SK-N-SH (cell line): ENCODE measurements at regions not wholly inside any gene's neighbourhood (a gene's known extent, or its start where the extent isn't known, plus 50 kb on each side); places are given as distances from the start of the nearest gene placed in this dataset.

ENCODE experiments used
- CTCF ChIA-PET: fragments of 300-600, 350-600 bp; formaldehyde crosslinking; extraction: SDS; loops from one replicate; lab custom pipeline; 2021; lab: Yijun Ruan, JAX
- POLR2A ChIA-PET: fragments of 350-600 bp; sonication (Branson Sonifier 250); formaldehyde crosslinking; extraction: SDS; loops from one replicate; lab custom pipeline; 2020; ENCODE audit warnings: antibody characterized with exemption, inconsistent platforms; lab: Yijun Ruan, JAX
- DNase-seq: peaks from one replicate; pipeline ENCODE4 v3.0.0; 2012
- H2AFZ ChIP-seq: fragments of 200-600 bp; sonication (generic); 2 replicates; pipeline ENCODE4 v1.8.1; 2016; ENCODE audit warnings: antibody characterized with exemption, mild to moderate bottlenecking, low read depth
- H3F3A ChIP-seq: fragments of 200-600 bp; sonication (generic); replicated peaks from 2 replicates; pipeline ENCODE3; 2016; ENCODE audit warnings: antibody characterized with exemption, mild to moderate bottlenecking; ENCODE audit not compliant: insufficient read depth
- H3K27ac ChIP-seq, 2 experiments: fragments of 200-500 bp in 1 of 2; fragments of 200-600 bp in 1 of 2; sonication (Bioruptor generic) in 1 of 2; sonication (generic), shearing (Covaris generic) in 1 of 2; 2 replicates each; pipeline versions ENCODE4 v1.5.1 to v1.6.1; 2014 to 2016; ENCODE audit warnings: low read depth in 2 of 2, inconsistent platforms in 1 of 2, low read length in 1 of 2, mild to moderate bottlenecking in 1 of 2, mixed read lengths in 1 of 2
- H3K27me3 ChIP-seq: fragments of 200-600 bp; sonication (generic), shearing (Covaris generic); 2 replicates; pipeline ENCODE4 v1.6.1; 2016; ENCODE audit warnings: mixed run types; ENCODE audit not compliant: insufficient read depth
- H3K36me3 ChIP-seq, 2 experiments: fragments of 200-500 bp in 1 of 2; fragments of 200-600 bp in 1 of 2; sonication (Bioruptor generic) in 1 of 2; sonication (generic) in 1 of 2; replicated peaks in 1 of 2; 2 replicates each; pipeline versions ENCODE3 to v1.5.1; 2014 to 2016; ENCODE audit warnings: low read length in 1 of 2, mild to moderate bottlenecking in 1 of 2; ENCODE audit not compliant: insufficient read depth in 2 of 2, control insufficient read depth in 1 of 2
- H3K4me1 ChIP-seq, 2 experiments: fragments of 200-500 bp in 1 of 2; fragments of 200-600 bp in 1 of 2; sonication (Bioruptor generic) in 1 of 2; sonication (generic), shearing (Covaris generic) in 1 of 2; 2 replicates each; pipeline versions ENCODE4 v1.5.1 to v1.6.1; 2014 to 2016; ENCODE audit warnings: low read depth in 1 of 2, low read length in 1 of 2, mixed run types in 1 of 2; ENCODE audit not compliant: insufficient read depth in 2 of 2, control insufficient read depth in 1 of 2
- H3K4me2 ChIP-seq: fragments of 200-600 bp; sonication (generic), shearing (Covaris generic); 2 replicates; pipeline ENCODE4 v1.6.1; 2017; ENCODE audit warnings: mixed run types
- H3K4me3 ChIP-seq, 2 experiments: fragments of 200-500 bp in 1 of 2; fragments of 200-600 bp in 1 of 2; sonication (Bioruptor generic) in 1 of 2; sonication (generic), shearing (Covaris generic) in 1 of 2; 2 replicates each; pipeline versions ENCODE4 v1.5.1 to v1.8.1; 2014 to 2016; ENCODE audit warnings: low read depth in 2 of 2, inconsistent platforms in 1 of 2, low read length in 1 of 2, mild to moderate bottlenecking in 1 of 2, mixed read lengths in 1 of 2, moderate library complexity in 1 of 2
- H3K79me2 ChIP-seq: fragments of 200-600 bp; sonication (generic); 2 replicates; pipeline ENCODE4 v1.8.1; 2017; ENCODE audit warnings: mild to moderate bottlenecking; ENCODE audit not compliant: insufficient read depth
- H3K9ac ChIP-seq: fragments of 200-600 bp; sonication (generic); 2 replicates; pipeline ENCODE4 v1.6.1; 2017; ENCODE audit warnings: mixed run types
- H3K9me2 ChIP-seq: fragments of 200-600 bp; sonication (generic); 2 replicates; pipeline ENCODE4 v1.6.1; 2017; ENCODE audit warnings: mixed run types
- H3K9me3 ChIP-seq: fragments of 200-600 bp; sonication (generic); 2 replicates; pipeline ENCODE4 v1.6.1; 2017; ENCODE audit warnings: mixed run types, mild to moderate bottlenecking, moderate library complexity
- H4K20me1 ChIP-seq: fragments of 200-600 bp; sonication (generic); 2 replicates; pipeline ENCODE4 v1.6.1; 2017; ENCODE audit warnings: mild to moderate bottlenecking, mixed run types; ENCODE audit not compliant: insufficient read depth
- ELF1 ChIP-seq: IDR thresholded peaks from 2 replicates; pipeline ENCODE4 v1.4.0; 2012
- FOSL2 ChIP-seq: IDR thresholded peaks from 2 replicates; pipeline ENCODE4 v1.4.0; 2012; ENCODE audit warnings: low read depth, mild to moderate bottlenecking, moderate library complexity, borderline replicate concordance
- FOXJ3 ChIP-seq: sonication (generic); formaldehyde crosslinking; IDR thresholded peaks from 2 replicates; pipeline ENCODE4 v1.5.1; 2020; ENCODE audit warnings: mild to moderate bottlenecking, missing genetic modification reagents
- IRF3 ChIP-seq: fragments of 150-350 bp; IDR thresholded peaks from 2 replicates; pipeline ENCODE4 v1.6.1; 2016; ENCODE audit warnings: mild to moderate bottlenecking, low read depth, low read length
- MAX ChIP-seq: IDR thresholded peaks from 2 replicates; pipeline ENCODE4 v1.4.0; 2012; ENCODE audit warnings: low read depth
- MEF2A ChIP-seq: IDR thresholded peaks from 2 replicates; pipeline ENCODE4 v1.4.0; 2012; ENCODE audit warnings: low read depth, borderline replicate concordance
- MXI1 ChIP-seq: IDR thresholded peaks from 2 replicates; pipeline ENCODE4 v1.6.1; 2012; ENCODE audit warnings: mild to moderate bottlenecking, low read depth, low read length, improper control_type of control experiment
- NFIC ChIP-seq: IDR thresholded peaks from 2 replicates; pipeline ENCODE4 v1.4.0; 2012; ENCODE audit warnings: borderline replicate concordance
- POLR2AphosphoS5 ChIP-seq: IDR thresholded peaks from 2 replicates; pipeline ENCODE4 v1.6.1; 2012; ENCODE audit warnings: low read depth, low read length
- RAD21 ChIP-seq: IDR thresholded peaks from 2 replicates; pipeline ENCODE4 v1.6.1; 2012; ENCODE audit warnings: mild to moderate bottlenecking, low read length
- RFX5 ChIP-seq: IDR thresholded peaks from 2 replicates; pipeline ENCODE4 v1.6.1; 2012; ENCODE audit warnings: mild to moderate bottlenecking, improper control_type of control experiment, low read length
- TEAD4 ChIP-seq: IDR thresholded peaks from 2 replicates; pipeline ENCODE4 v1.4.0; 2012; ENCODE audit warnings: mild to moderate bottlenecking, borderline replicate concordance; ENCODE audit not compliant: insufficient read depth
- USF1 ChIP-seq: IDR thresholded peaks from 2 replicates; pipeline ENCODE4 v1.4.0; 2012; ENCODE audit warnings: low read depth, borderline replicate concordance
- WGBS: methylation state at CpG from one replicate; pipeline ENCODE4 v1.1.6; 2017; ENCODE audit warnings: low lambda C conversion rate; 5-methylcytosine and 5-hydroxymethylcytosine counted together

GRCh38 chr2:9737053-9737875, 106.0 kb upstream of the TAF1B start:
- Histone ChIP-seq H2AFZ (no peak overlapping the region), H3K9me2 (no peaks in the 10 kb centered on the region), H3K4me1 (no peaks in the 10 kb centered on the region), H3F3A (no peaks in the 10 kb centered on the region), H3K4me3 (no peak overlapping the region), H3K27ac (no peak overlapping the region), H3K79me2 (no peaks in the 10 kb centered on the region), H3K27me3 (no peaks in the 10 kb centered on the region), H3K9ac (no peak overlapping the region), H3K4me2 (no peak overlapping the region), H3K9me3 (no peaks in the 10 kb centered on the region), H4K20me1 (no peaks in the 10 kb centered on the region), H3K36me3 (no peaks in the 10 kb centered on the region)
- POLR2A ChIA-PET: no interaction called here
- CTCF ChIA-PET: interaction anchor here (1.7 kb wide), 2 partner anchors 12 to 33 kb away, joined by 3 to 5 read pairs; no protein-coding TSS in a partner anchor
- DNase-seq: peak; percentile 66
- WGBS: 51% methylated on average over 9 of the region's 9 CpGs
- peak; percentile 49 for TF ChIP-seq NFIC
- no peak for TF ChIP-seq TEAD4

GRCh38 chr2:9738062-9738461, 105.2 kb upstream of the TAF1B start:
- TF ChIP-seq MEF2A (no peak), TEAD4 (no peak), MAX (no peak), POLR2AphosphoS5 (no peak), USF1 (no peak)
- ChIA-PET POLR2A (no interaction called here), CTCF (interaction anchor here (1.7 kb wide), 2 partner anchors 11 to 32 kb away, joined by 3 to 5 read pairs; no protein-coding TSS in a partner anchor)
- Histone ChIP-seq H3K36me3 (no peaks in the 10 kb centered on the region), H3K9me2 (no peaks in the 10 kb centered on the region), H3K4me1 (no peaks in the 10 kb centered on the region), H3K27me3 (no peaks in the 10 kb centered on the region), H3F3A (no peaks in the 10 kb centered on the region), H2AFZ (no peak overlapping the region), H3K79me2 (no peaks in the 10 kb centered on the region), H3K9ac (no peak overlapping the region), H3K9me3 (no peaks in the 10 kb centered on the region), H3K4me2 (no peak overlapping the region), H3K4me3 (no peak overlapping the region), H4K20me1 (no peaks in the 10 kb centered on the region), H3K27ac (no peak overlapping the region)
- DNase-seq: no peak
- WGBS: 63% methylated on average over 5 of the region's 5 CpGs

- no peaks in the 10 kb centered on the region; a peak in 1 of 4 replicates for H3K4me1 ChIP-seq
- H3F3A ChIP-seq: no peaks in the 10 kb centered on the region
- no peak overlapping the region for H3K9ac ChIP-seq
- H3K4me3 ChIP-seq: no peak overlapping the region
- H4K20me1 ChIP-seq: no peaks in the 10 kb centered on the region
- no peaks in the 10 kb centered on the region for H3K36me3 ChIP-seq
- no peak overlapping the region for H2AFZ ChIP-seq
- no peak overlapping the region for H3K4me2 ChIP-seq
- H3K9me3 ChIP-seq: no peaks in the 10 kb centered on the region
- ChIA-PET CTCF (interaction anchor here (1.7 kb wide), 2 partner anchors 11 to 31 kb away, joined by 3 to 5 read pairs; no protein-coding TSS in a partner anchor), POLR2A (interaction anchor here (0.7 kb wide), 1 partner anchor 202 kb away, joined by 3 read pairs; no protein-coding TSS in a partner anchor)
- no peaks in the 10 kb centered on the region for H3K9me2 ChIP-seq
- no peak overlapping the region for H3K27ac ChIP-seq
- H3K27me3 ChIP-seq: no peaks in the 10 kb centered on the region
- no peak for DNase-seq
- 80% methylated on average over 23 of the region's 23 CpGs for WGBS
- no peaks in the 10 kb centered on the region for H3K79me2 ChIP-seq
- TF ChIP-seq FOXJ3 (no peak), MXI1 (no peak), IRF3 (no peak), RFX5 (no peak), FOSL2 (no peak), RAD21 (no peak), ELF1 (no peak)
These were observed 104.5 kb upstream of the TAF1B start for GRCh38 chr2:9738535-9739496.
